DND-41 (cell line): ENCODE measurements at regions not wholly inside any gene's neighbourhood (a gene's known extent, or its start where the extent isn't known, plus 50 kb on each side); places are given as distances from the start of the nearest gene placed in this dataset.

Source experiments
- CTCF ChIP-seq: IDR thresholded peaks from 2 replicates; pipeline ENCODE4 v1.5.1; 2012; ENCODE audit warnings: borderline replicate concordance, low read length, moderate library complexity, mild to moderate bottlenecking; ENCODE audit not compliant: poor library complexity, severe bottlenecking; ENCODE audit errors: extremely low read depth
- EZH2 ChIP-seq: IDR thresholded peaks from 3 replicates; pipeline ENCODE4 v1.6.1; 2012; ENCODE audit warnings: borderline replicate concordance, low read depth, mild to moderate bottlenecking, moderate library complexity, low read length, inconsistent platforms; ENCODE audit not compliant: severe bottlenecking

DNA sequence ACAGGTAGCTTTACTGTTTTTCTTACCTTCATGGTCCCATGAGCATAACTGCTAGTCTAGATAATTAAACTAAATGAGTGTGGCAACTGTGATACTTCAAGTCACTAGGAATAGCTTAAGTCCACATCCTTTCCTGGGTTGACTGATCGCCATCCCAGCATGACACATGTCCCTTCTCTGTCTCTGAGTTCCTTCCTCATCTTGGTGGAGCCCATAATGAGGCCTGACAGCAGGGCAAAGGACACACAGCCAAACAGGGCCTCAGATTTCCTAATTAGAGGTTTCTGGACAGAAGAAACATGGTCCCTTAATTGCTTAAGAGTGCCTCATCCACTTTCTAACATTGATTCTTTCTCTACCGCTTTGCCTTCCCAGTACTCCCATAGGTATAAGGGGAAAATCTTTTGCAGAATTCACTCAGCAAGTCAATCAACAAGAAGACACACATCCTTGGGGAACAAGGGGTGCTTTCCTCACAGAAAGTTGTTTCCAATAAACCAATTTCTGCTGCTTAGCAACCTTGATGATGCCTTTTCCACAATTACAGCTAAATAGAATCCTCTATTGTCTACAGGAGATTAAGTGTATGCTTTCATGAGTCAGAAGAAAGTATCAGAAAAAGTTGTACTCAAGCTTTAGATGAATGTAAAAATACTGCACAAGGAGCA lies 208.3 kb upstream of the SERP2 start:
- TF ChIP-seq CTCF (no peak), EZH2 (no peak)
